WTC11 (cell line): ENCODE measurements at regions not wholly inside any gene's neighbourhood (a gene's known extent, or its start where the extent isn't known, plus 50 kb on each side); places are given as distances from the start of the nearest gene placed in this dataset.
"Not testable (repeated sequence)": the region's sequence is repeated elsewhere in the genome, so short reads cannot be mapped to it uniquely, and the experiment has no call there.

Source experiments
- ATAC-seq: fragments of 200-7000 bp; cut with Tn5 transposase; 2 replicates; pipeline ENCODE4 v1.10.0; 2021; ENCODE audit warnings: mild to moderate bottlenecking, moderate library complexity
- CTCF ChIA-PET: fragments of 300-600 bp; sonication (Branson Sonifier 250); formaldehyde crosslinking; loops from one replicate; lab custom pipeline; 2021; ENCODE audit warnings: antibody characterized with exemption; lab: Charles Lee
- POLR2A ChIA-PET: fragments of 350-600 bp; sonication (Branson Sonifier 250); formaldehyde crosslinking; loops from one replicate; lab custom pipeline; 2021; ENCODE audit warnings: antibody characterized with exemption; lab: Charles Lee
- DNase-seq: peaks from one replicate; pipeline ENCODE4 v3.0.0; 2021; ENCODE audit warnings: low spot score
- H3K27ac Mint-ChIP-seq: 2 replicates; pipeline ENCODE4 v1.8.0; 2021; ENCODE audit warnings: mixed read lengths
- H3K27me3 Mint-ChIP-seq: 2 replicates; pipeline ENCODE4 v1.8.0; 2021; ENCODE audit warnings: low read depth, mild to moderate bottlenecking, moderate library complexity, mixed read lengths
- H3K36me3 Mint-ChIP-seq: 2 replicates; pipeline ENCODE4 v1.8.0; 2021; ENCODE audit warnings: mixed read lengths
- H3K4me1 Mint-ChIP-seq: 2 replicates; pipeline ENCODE4 v1.8.0; 2022; ENCODE audit warnings: mixed read lengths
- H3K4me3 Mint-ChIP-seq: 2 replicates; pipeline ENCODE4 v1.8.0; 2021; ENCODE audit warnings: mild to moderate bottlenecking, moderate library complexity, mixed read lengths
- H3K9me3 Mint-ChIP-seq: 2 replicates; pipeline ENCODE4 v1.8.0; 2021; ENCODE audit warnings: mixed read lengths
- ATF2 ChIP-seq: sonication (generic); formaldehyde crosslinking; IDR thresholded peaks from 2 replicates; pipeline ENCODE4 v1.8.1; 2022; ENCODE audit warnings: low read depth, missing genetic modification reagents, borderline replicate concordance
- CREB1 ChIP-seq: sonication (generic); formaldehyde crosslinking; IDR thresholded peaks from 2 replicates; pipeline ENCODE4 v1.8.0; 2023; ENCODE audit warnings: mild to moderate bottlenecking, missing genetic modification reagents
- E2F1 ChIP-seq: sonication (generic); formaldehyde crosslinking; IDR thresholded peaks from 2 replicates; pipeline ENCODE4 v1.8.0; 2022; ENCODE audit warnings: mild to moderate bottlenecking, missing genetic modification reagents
- ETV6 ChIP-seq: sonication (generic); formaldehyde crosslinking; IDR thresholded peaks from 2 replicates; pipeline ENCODE4 v1.8.1; 2022; ENCODE audit warnings: mild to moderate bottlenecking, missing genetic modification reagents
- HMGA2 ChIP-seq: fragments of 250-450 bp; sonication (Bioruptor Pico); IDR thresholded peaks from 2 replicates; pipeline ENCODE4 v1.4.0; 2021; ENCODE audit warnings: mild to moderate bottlenecking, moderate library complexity
- JAZF1 ChIP-seq: fragments of 250-450 bp; sonication (Bioruptor Pico); IDR thresholded peaks from 2 replicates; pipeline ENCODE4 v1.9.0; 2021; ENCODE audit warnings: moderate library complexity, mild to moderate bottlenecking, inconsistent platforms
- MXD4 ChIP-seq: fragments of 250-450 bp; sonication (Bioruptor Pico); IDR thresholded peaks from 2 replicates; pipeline ENCODE4 v1.8.0; 2021; ENCODE audit warnings: mild to moderate bottlenecking, moderate library complexity, borderline replicate concordance
- NR2C2 ChIP-seq: sonication (generic); formaldehyde crosslinking; IDR thresholded peaks from 2 replicates; pipeline ENCODE4 v1.8.0; 2022; ENCODE audit warnings: mild to moderate bottlenecking, missing genetic modification reagents
- OVOL2 ChIP-seq: fragments of 250-450 bp; sonication (Bioruptor Pico); IDR thresholded peaks from 2 replicates; pipeline ENCODE4 v1.9.0; 2021; ENCODE audit warnings: mild to moderate bottlenecking, borderline replicate concordance
- PREB ChIP-seq: sonication (generic); formaldehyde crosslinking; IDR thresholded peaks from 2 replicates; pipeline ENCODE4 v1.8.1; 2022; ENCODE audit warnings: mild to moderate bottlenecking, missing genetic modification reagents, moderate library complexity, borderline replicate concordance
- RELA ChIP-seq: sonication (generic); formaldehyde crosslinking; IDR thresholded peaks from 2 replicates; pipeline ENCODE4 v1.8.1; 2022; ENCODE audit warnings: missing genetic modification reagents, mild to moderate bottlenecking, borderline replicate concordance
- RORB ChIP-seq: fragments of 250-450 bp; sonication (Bioruptor Pico); IDR thresholded peaks from 2 replicates; pipeline ENCODE4 v1.9.0; 2021; ENCODE audit warnings: mild to moderate bottlenecking
- SMAD4 ChIP-seq: sonication (generic); formaldehyde crosslinking; IDR thresholded peaks from 2 replicates; pipeline ENCODE4 v1.8.0; 2022; ENCODE audit warnings: mild to moderate bottlenecking, missing genetic modification reagents
- SOX15 ChIP-seq: fragments of 250-450 bp; sonication (Bioruptor Pico); IDR thresholded peaks from 2 replicates; pipeline ENCODE4 v1.9.0; 2021; ENCODE audit warnings: mild to moderate bottlenecking
- TCF7 ChIP-seq: sonication (generic); formaldehyde crosslinking; IDR thresholded peaks from 2 replicates; pipeline ENCODE4 v1.8.0; 2022; ENCODE audit warnings: mild to moderate bottlenecking, low read depth, missing genetic modification reagents, moderate library complexity
- ZBTB21 ChIP-seq: sonication (generic); formaldehyde crosslinking; IDR thresholded peaks from 2 replicates; pipeline ENCODE4 v1.8.1; 2023; ENCODE audit warnings: mild to moderate bottlenecking, missing genetic modification reagents, borderline replicate concordance
- ZNF396 ChIP-seq: fragments of 250-450 bp; sonication (Bioruptor Pico); IDR thresholded peaks from 2 replicates; pipeline ENCODE4 v1.8.0; 2021; ENCODE audit warnings: mild to moderate bottlenecking, moderate library complexity, borderline replicate concordance
- ZNF416 ChIP-seq: fragments of 250-450 bp; sonication (Bioruptor Pico); IDR thresholded peaks from 2 replicates; pipeline ENCODE4 v1.9.0; 2021; ENCODE audit warnings: mild to moderate bottlenecking, inconsistent platforms
- ZNF671 ChIP-seq: fragments of 250-450 bp; sonication (Bioruptor Pico); IDR thresholded peaks from 2 replicates; pipeline ENCODE4 v1.8.0; 2021; ENCODE audit warnings: mild to moderate bottlenecking
- TF ChIP-seq, protein P1 (sequence below): sonication (generic); formaldehyde crosslinking; IDR thresholded peaks from 2 replicates; pipeline ENCODE4 v1.8.1; 2022; ENCODE audit warnings: low read depth, mild to moderate bottlenecking, moderate library complexity, missing genetic modification reagents, borderline replicate concordance
- TF ChIP-seq, protein P2 (sequence below): sonication (generic); formaldehyde crosslinking; IDR thresholded peaks from 2 replicates; pipeline ENCODE4 v1.8.0; 2022; ENCODE audit warnings: mild to moderate bottlenecking, missing genetic modification reagents
- TF ChIP-seq, protein P3 (sequence below): sonication (generic); formaldehyde crosslinking; IDR thresholded peaks from 2 replicates; pipeline ENCODE4 v1.8.0; 2022; ENCODE audit warnings: mild to moderate bottlenecking, missing genetic modification reagents
- TF ChIP-seq, protein P4 (sequence below): sonication (generic); formaldehyde crosslinking; IDR thresholded peaks from 2 replicates; pipeline ENCODE4 v1.8.1; 2023; ENCODE audit warnings: mild to moderate bottlenecking, missing genetic modification reagents
- TF ChIP-seq, protein P5 (sequence below): fragments of 250-450 bp; sonication (Bioruptor Pico); conservative IDR thresholded peaks from 2 replicates; pipeline ENCODE4 v1.9.0; 2021; ENCODE audit warnings: mild to moderate bottlenecking

DNA sequence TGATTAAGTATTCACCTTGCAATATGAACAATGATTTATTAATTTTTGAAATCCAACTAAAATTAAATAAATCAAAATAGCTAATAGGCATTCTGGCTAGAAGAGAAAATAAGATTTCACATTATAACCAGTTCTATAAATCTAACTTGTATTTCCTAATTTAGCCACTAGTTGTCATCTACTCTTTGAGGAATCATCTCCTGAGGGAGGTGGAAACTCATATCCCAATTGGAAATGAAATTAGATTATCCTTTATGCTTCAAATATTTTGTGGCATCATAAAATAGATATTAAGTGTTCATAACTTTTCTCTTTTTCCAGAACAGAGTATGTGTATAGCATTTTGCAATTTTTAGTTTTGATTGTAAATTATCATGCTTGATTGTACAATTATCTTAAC, 558.5 kb upstream of the DIAPH2 start:
- no peaks in the 10 kb centered on the region; the same call in 1 of the 2 replicates for H3K27me3 Mint-ChIP-seq
- DNase-seq: no peak
- no peaks in the 10 kb centered on the region for H3K4me1 Mint-ChIP-seq
- no peaks in the 10 kb centered on the region for H3K36me3 Mint-ChIP-seq
- H3K4me3 Mint-ChIP-seq: no peak overlapping the region
- peaks cover 8% of the 10 kb centered on the region for H3K9me3 Mint-ChIP-seq
- TF ChIP-seq, protein P1, sequence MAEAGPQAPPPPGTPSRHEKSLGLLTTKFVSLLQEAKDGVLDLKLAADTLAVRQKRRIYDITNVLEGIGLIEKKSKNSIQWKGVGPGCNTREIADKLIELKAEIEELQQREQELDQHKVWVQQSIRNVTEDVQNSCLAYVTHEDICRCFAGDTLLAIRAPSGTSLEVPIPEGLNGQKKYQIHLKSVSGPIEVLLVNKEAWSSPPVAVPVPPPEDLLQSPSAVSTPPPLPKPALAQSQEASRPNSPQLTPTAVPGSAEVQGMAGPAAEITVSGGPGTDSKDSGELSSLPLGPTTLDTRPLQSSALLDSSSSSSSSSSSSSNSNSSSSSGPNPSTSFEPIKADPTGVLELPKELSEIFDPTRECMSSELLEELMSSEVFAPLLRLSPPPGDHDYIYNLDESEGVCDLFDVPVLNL (CRISPR knock-in tag): no peak
- no peak for TF ChIP-seq SMAD4 (CRISPR knock-in tag)
- TF ChIP-seq RORB (CRISPR knock-in tag): no peak
- TF ChIP-seq, protein P2, sequence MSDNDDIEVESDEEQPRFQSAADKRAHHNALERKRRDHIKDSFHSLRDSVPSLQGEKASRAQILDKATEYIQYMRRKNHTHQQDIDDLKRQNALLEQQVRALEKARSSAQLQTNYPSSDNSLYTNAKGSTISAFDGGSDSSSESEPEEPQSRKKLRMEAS (CRISPR knock-in tag): no peak
- TF ChIP-seq MXD4: no peak
- no peak for TF ChIP-seq CREB1
- TF ChIP-seq JAZF1 (CRISPR knock-in tag): no peak
- TF ChIP-seq E2F1 (CRISPR knock-in tag): no peak
- no peak for TF ChIP-seq OVOL2 (CRISPR knock-in tag)
- TF ChIP-seq ZNF671 (CRISPR knock-in tag): no peak
- TF ChIP-seq, protein P3, sequence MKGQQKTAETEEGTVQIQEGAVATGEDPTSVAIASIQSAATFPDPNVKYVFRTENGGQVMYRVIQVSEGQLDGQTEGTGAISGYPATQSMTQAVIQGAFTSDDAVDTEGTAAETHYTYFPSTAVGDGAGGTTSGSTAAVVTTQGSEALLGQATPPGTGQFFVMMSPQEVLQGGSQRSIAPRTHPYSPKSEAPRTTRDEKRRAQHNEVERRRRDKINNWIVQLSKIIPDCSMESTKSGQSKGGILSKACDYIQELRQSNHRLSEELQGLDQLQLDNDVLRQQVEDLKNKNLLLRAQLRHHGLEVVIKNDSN (CRISPR knock-in tag): no peak
- TF ChIP-seq RELA: no peak
- no peak for TF ChIP-seq HMGA2 (CRISPR knock-in tag)
- TF ChIP-seq TCF7: no peak
- no peak for TF ChIP-seq ZBTB21 (CRISPR knock-in tag)
- no peak for TF ChIP-seq NR2C2 (CRISPR knock-in tag)
- no peak for TF ChIP-seq SOX15 (CRISPR knock-in tag)
- ChIA-PET POLR2A (no interaction called here), CTCF (no interaction called here)
- ATAC-seq: no peak
- no peak overlapping the region for H3K27ac Mint-ChIP-seq

DNA sequence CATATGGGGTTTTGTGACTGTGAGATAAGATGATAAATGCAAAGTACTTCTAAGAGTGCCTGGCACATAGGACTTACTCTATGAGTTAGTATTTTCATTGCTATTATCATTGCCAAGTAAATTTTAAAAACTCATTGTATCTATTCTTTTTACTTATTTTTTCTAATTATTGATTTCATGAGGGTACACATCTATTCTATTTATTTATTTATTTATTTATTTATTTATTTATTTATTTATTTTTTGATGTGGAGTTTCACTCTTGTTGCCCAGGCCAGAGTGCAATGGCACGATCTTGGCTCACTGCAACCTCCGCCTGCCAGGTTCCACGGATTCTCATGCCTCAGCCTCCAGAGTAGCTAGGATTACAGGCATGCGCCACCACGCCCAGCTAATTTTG, 556.6 kb upstream of the DIAPH2 start:
- H3K9me3 Mint-ChIP-seq, H3K4me3 Mint-ChIP-seq, POLR2A ChIA-PET, ATAC-seq, CTCF ChIA-PET, H3K4me1 Mint-ChIP-seq, DNase-seq, H3K36me3 Mint-ChIP-seq, H3K27ac Mint-ChIP-seq, H3K27me3 Mint-ChIP-seq: not testable (repeated sequence)

- CTCF ChIA-PET: no interaction called here
- H3K36me3 Mint-ChIP-seq: no peaks in the 10 kb centered on the region
- peaks cover 3% of the 10 kb centered on the region for H3K9me3 Mint-ChIP-seq
- no peak for TF ChIP-seq ZNF396 (CRISPR knock-in tag)
- no peak for TF ChIP-seq ZNF671 (CRISPR knock-in tag)
- no peak for TF ChIP-seq ZNF416 (CRISPR knock-in tag)
- TF ChIP-seq OVOL2 (CRISPR knock-in tag): no peak
- TF ChIP-seq ATF2 (CRISPR knock-in tag): no peak
- no peak for TF ChIP-seq ETV6 (CRISPR knock-in tag)
- no peak for TF ChIP-seq MXD4
- TF ChIP-seq PREB (CRISPR knock-in tag): no peak
- TF ChIP-seq, protein P4, sequence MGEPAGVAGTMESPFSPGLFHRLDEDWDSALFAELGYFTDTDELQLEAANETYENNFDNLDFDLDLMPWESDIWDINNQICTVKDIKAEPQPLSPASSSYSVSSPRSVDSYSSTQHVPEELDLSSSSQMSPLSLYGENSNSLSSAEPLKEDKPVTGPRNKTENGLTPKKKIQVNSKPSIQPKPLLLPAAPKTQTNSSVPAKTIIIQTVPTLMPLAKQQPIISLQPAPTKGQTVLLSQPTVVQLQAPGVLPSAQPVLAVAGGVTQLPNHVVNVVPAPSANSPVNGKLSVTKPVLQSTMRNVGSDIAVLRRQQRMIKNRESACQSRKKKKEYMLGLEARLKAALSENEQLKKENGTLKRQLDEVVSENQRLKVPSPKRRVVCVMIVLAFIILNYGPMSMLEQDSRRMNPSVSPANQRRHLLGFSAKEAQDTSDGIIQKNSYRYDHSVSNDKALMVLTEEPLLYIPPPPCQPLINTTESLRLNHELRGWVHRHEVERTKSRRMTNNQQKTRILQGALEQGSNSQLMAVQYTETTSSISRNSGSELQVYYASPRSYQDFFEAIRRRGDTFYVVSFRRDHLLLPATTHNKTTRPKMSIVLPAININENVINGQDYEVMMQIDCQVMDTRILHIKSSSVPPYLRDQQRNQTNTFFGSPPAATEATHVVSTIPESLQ: no peak
- TF ChIP-seq, protein P5, sequence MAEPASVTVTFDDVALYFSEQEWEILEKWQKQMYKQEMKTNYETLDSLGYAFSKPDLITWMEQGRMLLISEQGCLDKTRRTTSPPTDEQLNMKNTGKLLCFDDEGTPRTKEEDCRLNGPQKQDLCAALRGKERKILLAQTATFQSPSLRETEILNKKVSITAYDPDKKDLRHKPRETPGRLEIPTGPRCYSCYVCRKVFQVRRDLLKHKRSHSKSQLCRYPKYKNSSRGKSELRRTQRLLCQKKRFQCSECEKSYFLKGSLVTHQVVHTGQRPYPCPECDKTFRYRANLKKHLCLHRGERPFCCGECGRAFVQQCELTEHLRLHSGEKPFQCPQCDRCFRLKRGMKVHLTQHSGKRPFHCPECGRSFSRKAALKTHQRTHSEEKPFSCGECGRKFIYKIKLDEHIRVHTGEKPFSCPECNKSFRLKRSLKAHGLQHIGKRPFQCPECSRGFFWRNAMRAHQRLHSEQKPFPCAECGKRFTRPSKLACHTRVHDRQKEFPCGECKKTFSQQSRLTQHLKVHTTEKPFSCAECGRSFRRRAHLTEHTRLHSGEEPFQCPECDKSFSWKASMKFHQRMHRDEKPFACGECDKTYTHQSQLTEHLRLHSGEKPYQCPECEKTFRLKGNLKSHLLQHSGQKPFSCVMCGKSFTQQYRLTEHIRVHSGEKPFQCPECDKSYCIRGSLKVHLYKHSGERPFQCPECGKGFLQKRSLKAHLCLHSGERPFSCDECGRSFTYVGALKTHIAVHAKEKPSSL (CRISPR knock-in tag): no peak
Measured at GRCh38 chrX:96140796-96141195, 543.8 kb upstream of the DIAPH2 start.

More at GRCh38 chrX:96140796-96141195, 543.8 kb upstream of the DIAPH2 start:
- peaks cover 1% of the 10 kb centered on the region; the same call in 1 of the 2 replicates for H3K4me1 Mint-ChIP-seq
- DNase-seq (no peak), ATAC-seq (no peak)
- H3K4me3 Mint-ChIP-seq: no peak overlapping the region
- POLR2A ChIA-PET: no interaction called here
- H3K27ac Mint-ChIP-seq: no peak overlapping the region
- no peaks in the 10 kb centered on the region for H3K27me3 Mint-ChIP-seq
